ENCODE measurements at regions not wholly inside any gene's neighbourhood (a gene's known extent, or its start where the extent isn't known, plus 50 kb on each side); places are given as distances from the start of the nearest gene placed in this dataset.
A peak's percentile ranks its signal among the peaks of the same experiment; 100 is the strongest.

DNA sequence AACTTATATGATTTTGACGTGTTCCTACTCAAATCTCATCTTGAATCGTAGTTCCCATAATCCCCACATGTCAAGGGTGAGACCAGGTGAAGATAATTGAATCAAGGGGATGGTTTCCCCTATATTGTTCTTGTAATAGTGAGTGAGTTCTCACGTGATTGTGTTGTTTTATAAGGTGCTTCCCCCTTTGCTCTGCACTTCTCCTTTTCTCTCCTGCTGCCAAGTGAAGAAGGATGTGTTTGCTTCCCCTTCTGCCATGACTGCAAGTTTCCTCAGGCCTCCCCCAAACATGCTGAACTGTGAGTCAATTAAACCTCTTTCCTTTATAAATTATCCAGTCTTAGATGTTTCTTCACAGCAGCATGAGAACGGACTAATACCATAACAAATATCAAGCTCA, 83.2 kb downstream of the MANEA start:
- Mint-ChIP-seq H3K36me3 (ENCODE audit: insufficient read depth) (no peaks in the 10 kb centered on the region), H3K27me3 (peaks cover 0 to 5% of the 10 kb centered on the region in 2 donors), H3K27ac (no peak overlapping the region), H3K4me3 (no peak overlapping the region), H3K9me3 (no peaks in the 10 kb centered on the region), H3K4me1 (ENCODE audit: low read depth in 2 of 2) (no peaks in the 10 kb centered on the region)
- ATAC-seq (replicated peaks) = no peak
- DNase-seq = no peak

GRCh38 chr6:95670011-95670463, 92.7 kb downstream of the MANEA start:
- H3K27ac Mint-ChIP-seq = no peak overlapping the region
- H3K27me3 Mint-ChIP-seq = peaks cover 0 to 3% of the 10 kb centered on the region in 2 donors
- no peak for ATAC-seq (replicated peaks)
- no peak for DNase-seq
- no peaks in the 10 kb centered on the region for H3K4me1 Mint-ChIP-seq (ENCODE audit: low read depth in 2 of 2)
- no peak overlapping the region for H3K4me3 Mint-ChIP-seq
- no peaks in the 10 kb centered on the region for H3K9me3 Mint-ChIP-seq
- no peaks in the 10 kb centered on the region for H3K36me3 Mint-ChIP-seq (ENCODE audit: insufficient read depth)

DNA sequence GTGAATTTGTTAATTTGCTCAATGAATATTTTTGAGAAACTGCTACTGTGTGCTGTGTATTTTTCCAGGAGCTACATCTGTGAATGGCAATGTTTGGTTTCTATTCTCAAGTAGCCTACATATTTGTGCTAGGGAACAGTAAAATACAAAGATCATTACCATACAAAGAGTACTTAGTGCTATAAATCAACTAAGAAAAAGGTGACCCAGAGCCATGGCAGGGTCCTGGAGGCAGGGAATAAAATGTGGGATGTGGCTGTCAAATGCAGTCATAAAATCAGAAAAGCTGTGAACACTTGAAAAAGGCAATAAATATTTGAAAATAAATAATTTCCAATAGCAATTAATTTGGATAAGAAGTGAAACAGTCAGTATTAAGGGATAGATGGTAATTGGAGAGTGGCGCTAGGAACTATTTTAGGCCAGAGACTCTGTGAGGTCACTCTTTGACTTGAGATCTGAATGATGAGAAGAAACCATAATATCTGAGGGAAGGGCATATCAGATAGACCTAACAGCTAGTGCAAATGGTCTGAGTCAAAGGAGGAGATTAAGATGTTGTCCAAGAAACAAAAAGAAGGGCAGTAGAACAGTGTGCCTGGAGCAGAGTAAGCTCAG, 98.8 kb downstream of the MANEA start:
- Mint-ChIP-seq H3K4me1 (ENCODE audit: low read depth in 2 of 2) (no peaks in the 10 kb centered on the region), H3K36me3 (ENCODE audit: insufficient read depth) (no peaks in the 10 kb centered on the region), H3K9me3 (no peaks in the 10 kb centered on the region), H3K4me3 (no peak overlapping the region), H3K27me3 (peaks cover 5 to 6% of the 10 kb centered on the region in 2 donors), H3K27ac (no peak overlapping the region)
- DNase-seq (no peak), ATAC-seq (replicated peaks) (no peak)

DNA sequence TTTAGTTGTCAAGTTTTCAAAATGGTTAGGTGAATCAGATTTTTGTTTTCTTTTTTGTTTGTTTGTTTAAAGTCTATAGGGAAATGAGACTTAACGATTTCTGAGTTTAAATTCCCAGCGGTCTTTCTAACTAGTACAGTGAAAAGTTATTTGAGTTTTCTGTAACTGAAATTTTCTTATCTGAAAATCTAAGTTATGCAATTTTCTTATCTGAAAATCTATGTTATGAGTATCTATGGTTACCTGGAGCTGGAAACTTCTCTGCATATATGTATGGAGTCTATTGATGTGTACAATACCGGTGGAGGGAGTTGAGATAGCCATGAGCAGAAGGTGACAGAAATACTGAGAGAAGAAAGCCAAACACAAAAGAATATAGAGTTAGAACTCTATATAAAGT, 102.6 kb downstream of the MANEA start:
- H3K4me1 Mint-ChIP-seq (ENCODE audit: low read depth in 2 of 2) = no peaks in the 10 kb centered on the region
- H3K4me3 Mint-ChIP-seq = no peak overlapping the region
- no peaks in the 10 kb centered on the region for H3K9me3 Mint-ChIP-seq
- no peak overlapping the region for H3K27ac Mint-ChIP-seq
- peaks cover 4 to 5% of the 10 kb centered on the region in 2 donors for H3K27me3 Mint-ChIP-seq
- DNase-seq = no peak
- H3K36me3 Mint-ChIP-seq (ENCODE audit: insufficient read depth) = no peaks in the 10 kb centered on the region
- no peak for ATAC-seq (replicated peaks)

DNA sequence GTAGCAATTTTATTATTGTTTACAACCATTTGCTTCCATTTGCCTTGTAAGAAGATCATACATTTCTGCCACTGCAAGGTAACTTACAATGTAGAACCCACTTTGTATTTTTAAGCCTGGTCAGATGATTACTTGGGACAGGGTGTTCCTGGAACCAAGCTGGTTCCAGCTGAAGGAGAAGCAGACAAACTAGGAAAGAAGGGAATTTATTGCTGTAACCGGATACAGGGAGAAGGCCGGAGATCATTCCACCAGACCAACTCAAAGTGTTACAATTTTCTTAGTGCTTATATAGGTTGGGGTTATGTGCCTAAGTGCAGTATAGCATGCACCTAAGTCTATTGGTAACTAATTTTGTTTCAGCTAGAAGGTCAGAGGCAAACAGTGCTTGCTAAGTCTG, 104.4 kb downstream of the MANEA start:
- no peaks in the 10 kb centered on the region for H3K4me1 Mint-ChIP-seq (ENCODE audit: low read depth in 2 of 2)
- H3K27ac Mint-ChIP-seq = no peak overlapping the region
- no peaks in the 10 kb centered on the region for H3K9me3 Mint-ChIP-seq
- DNase-seq (no peak), ATAC-seq (replicated peaks) (no peak)
- H3K36me3 Mint-ChIP-seq (ENCODE audit: insufficient read depth) = no peaks in the 10 kb centered on the region
- H3K27me3 Mint-ChIP-seq = peaks cover 0 to 5% of the 10 kb centered on the region in 2 donors
- no peak overlapping the region for H3K4me3 Mint-ChIP-seq

DNA sequence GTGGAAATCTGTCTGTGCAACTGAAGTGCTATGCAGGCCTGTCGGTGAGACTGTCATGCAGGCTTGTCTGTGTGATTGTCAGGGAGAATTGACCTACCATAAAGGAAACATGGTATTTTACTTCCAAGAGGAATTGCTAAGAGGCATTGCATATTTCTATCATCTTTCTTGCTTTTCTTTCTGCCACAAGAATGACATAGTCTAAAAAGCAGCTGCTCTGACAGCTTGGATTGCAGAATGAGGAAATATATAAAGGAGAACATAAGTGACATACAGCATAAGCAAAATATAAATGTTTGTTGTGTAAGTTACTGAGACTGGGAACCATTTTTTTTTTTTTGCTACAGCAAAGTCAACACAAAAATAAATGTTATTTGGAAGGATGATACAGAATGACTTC, 105.1 kb downstream of the MANEA start:
- no peaks in the 10 kb centered on the region for H3K4me1 Mint-ChIP-seq (ENCODE audit: low read depth in 2 of 2)
- H3K36me3 Mint-ChIP-seq (ENCODE audit: insufficient read depth) = no peaks in the 10 kb centered on the region
- no peak overlapping the region for H3K4me3 Mint-ChIP-seq
- H3K9me3 Mint-ChIP-seq = no peaks in the 10 kb centered on the region
- H3K27me3 Mint-ChIP-seq = peaks cover 0 to 5% of the 10 kb centered on the region in 2 donors
- ATAC-seq (replicated peaks) = no peak
- DNase-seq = no peak
- no peak overlapping the region for H3K27ac Mint-ChIP-seq

GRCh38 chr6:95685822-95686221, 108.5 kb downstream of the MANEA start:
- no peak overlapping the region for H3K4me3 Mint-ChIP-seq
- no peaks in the 10 kb centered on the region for H3K36me3 Mint-ChIP-seq (ENCODE audit: insufficient read depth)
- no peak for DNase-seq
- ATAC-seq (replicated peaks) = no peak
- no peaks in the 10 kb centered on the region for H3K9me3 Mint-ChIP-seq
- peaks cover 1% of the 10 kb centered on the region in 2 donors for H3K4me1 Mint-ChIP-seq (ENCODE audit: low read depth in 2 of 2)
- H3K27me3 Mint-ChIP-seq = no peaks in the 10 kb centered on the region
- H3K27ac Mint-ChIP-seq = no peak overlapping the region

GRCh38 chr6:95686272-95686671, 108.9 kb downstream of the MANEA start:
- H3K27ac Mint-ChIP-seq = no peak overlapping the region

DNA sequence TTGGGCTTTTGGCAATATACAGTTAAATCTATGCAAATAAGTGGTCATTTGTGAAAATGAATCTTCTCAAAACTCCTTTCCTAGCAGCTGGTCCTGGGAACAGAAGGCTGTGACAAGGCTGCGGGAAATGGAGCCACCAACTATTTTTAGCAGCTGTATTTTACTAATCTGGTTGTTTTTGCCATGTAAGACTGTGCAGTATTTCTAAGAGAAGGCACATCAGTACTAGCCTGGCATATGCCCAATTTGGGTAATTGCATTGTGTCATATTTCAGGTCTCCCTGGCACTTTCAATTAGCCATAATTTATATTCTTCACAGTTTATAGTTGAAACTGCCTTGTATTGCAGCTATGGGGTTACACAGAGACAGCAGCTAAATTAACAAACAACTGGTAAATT, 109.6 kb downstream of the MANEA start:
- Mint-ChIP-seq H3K36me3 (ENCODE audit: insufficient read depth) (no peaks in the 10 kb centered on the region), H3K27me3 (no peaks in the 10 kb centered on the region), H3K4me3 (no peak overlapping the region), H3K9me3 (no peaks in the 10 kb centered on the region), H3K27ac (no peak overlapping the region), H3K4me1 (ENCODE audit: low read depth in 2 of 2) (peaks cover 5% of the 10 kb centered on the region in 2 donors)
- DNase-seq (no peak), ATAC-seq (replicated peaks) (no peak)

More at GRCh38 chr6:95686272-95686671, 108.9 kb downstream of the MANEA start:
- no peaks in the 10 kb centered on the region for H3K9me3 Mint-ChIP-seq
- DNase-seq = no peak
- H3K27me3 Mint-ChIP-seq = no peaks in the 10 kb centered on the region
- no peak for ATAC-seq (replicated peaks)
- H3K4me3 Mint-ChIP-seq = no peak overlapping the region
- H3K4me1 Mint-ChIP-seq (ENCODE audit: low read depth in 2 of 2) = peaks cover 5% of the 10 kb centered on the region in 2 donors
- no peaks in the 10 kb centered on the region for H3K36me3 Mint-ChIP-seq (ENCODE audit: insufficient read depth)

- no peaks in the 10 kb centered on the region for H3K27me3 Mint-ChIP-seq
Observed at GRCh38 chr6:95687839-95688238, 110.5 kb downstream of the MANEA start.

GRCh38 chr6:95690328-95690727, 113.0 kb downstream of the MANEA start:
- H3K27ac Mint-ChIP-seq = no peak overlapping the region
- H3K9me3 Mint-ChIP-seq = no peaks in the 10 kb centered on the region
- ATAC-seq (replicated peaks) = peak; percentile 41
- no peaks in the 10 kb centered on the region for H3K27me3 Mint-ChIP-seq
- DNase-seq = no peak
- no peaks in the 10 kb centered on the region for H3K36me3 Mint-ChIP-seq (ENCODE audit: insufficient read depth)
- peak overlapping the region in 1 of 2 donors; percentile 14 for H3K4me3 Mint-ChIP-seq
- H3K4me1 Mint-ChIP-seq (ENCODE audit: low read depth in 2 of 2) = peaks cover 5% of the 10 kb centered on the region in 2 donors

More at GRCh38 chr6:95687839-95688238, 110.5 kb downstream of the MANEA start:
- Mint-ChIP-seq H3K27ac (no peak overlapping the region), H3K4me1 (ENCODE audit: low read depth in 2 of 2) (peaks cover 5% of the 10 kb centered on the region in 2 donors), H3K36me3 (ENCODE audit: insufficient read depth) (no peaks in the 10 kb centered on the region), H3K9me3 (no peaks in the 10 kb centered on the region), H3K4me3 (no peak overlapping the region)
- ATAC-seq (replicated peaks) (no peak), DNase-seq (no peak)

DNA sequence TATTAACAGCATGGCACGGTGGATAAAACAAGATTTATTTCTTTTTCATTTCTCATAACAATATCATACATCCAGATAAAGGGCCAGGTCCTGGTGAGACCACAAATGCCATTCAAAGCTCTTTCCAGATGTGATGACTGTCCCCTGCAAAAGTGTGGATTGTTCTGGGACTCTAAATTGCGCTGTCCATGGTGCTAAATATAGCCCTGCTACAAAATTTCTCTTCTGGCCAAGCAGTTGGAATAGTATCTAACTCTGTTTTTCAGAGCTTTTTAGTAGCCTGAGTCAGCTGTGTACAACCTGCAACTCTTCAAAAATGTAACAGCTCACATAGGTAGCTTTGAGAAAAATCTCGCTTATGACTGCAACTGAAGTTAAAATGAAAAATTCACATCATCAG, 115.8 kb downstream of the MANEA start:
- Mint-ChIP-seq H3K36me3 (ENCODE audit: insufficient read depth) (no peaks in the 10 kb centered on the region), H3K9me3 (no peaks in the 10 kb centered on the region), H3K27me3 (no peaks in the 10 kb centered on the region), H3K27ac (no peak overlapping the region), H3K4me3 (no peak overlapping the region), H3K4me1 (ENCODE audit: low read depth in 2 of 2) (peaks cover 5% of the 10 kb centered on the region in 2 donors)
- DNase-seq (no peak), ATAC-seq (replicated peaks) (no peak)

DNA sequence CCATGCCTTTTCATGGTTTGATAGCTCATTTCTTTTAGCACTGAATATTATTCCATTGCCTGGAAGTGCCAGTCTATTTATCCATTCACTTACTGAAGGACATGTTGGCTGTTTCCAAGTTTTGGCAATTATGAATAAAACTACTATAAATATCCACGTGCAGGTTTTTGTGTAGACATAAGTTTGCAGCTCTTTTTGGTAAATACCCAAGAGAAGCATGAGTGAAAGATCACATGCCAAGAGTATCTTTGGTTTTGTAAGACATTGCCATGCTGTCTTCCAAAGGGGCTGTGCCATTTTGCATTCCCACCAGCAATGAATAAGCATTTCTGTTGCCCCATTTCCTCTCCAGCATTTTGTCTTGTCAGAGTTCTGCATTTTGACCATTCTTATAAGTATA, 120.9 kb downstream of the MANEA start:
- Mint-ChIP-seq H3K9me3 (no peaks in the 10 kb centered on the region), H3K27me3 (no peaks in the 10 kb centered on the region), H3K36me3 (ENCODE audit: insufficient read depth) (no peaks in the 10 kb centered on the region), H3K4me1 (ENCODE audit: low read depth in 2 of 2) (no peaks in the 10 kb centered on the region), H3K27ac (no peak overlapping the region), H3K4me3 (no peak overlapping the region)
- no peak for ATAC-seq (replicated peaks)
- DNase-seq = no peak

GRCh38 chr6:95723638-95724037, 146.3 kb downstream of the MANEA start:
- H3K4me1 Mint-ChIP-seq (ENCODE audit: low read depth in 2 of 2) = no peaks in the 10 kb centered on the region
- no peak overlapping the region for H3K27ac Mint-ChIP-seq
- H3K36me3 Mint-ChIP-seq (ENCODE audit: insufficient read depth) = no peaks in the 10 kb centered on the region
- no peaks in the 10 kb centered on the region for H3K27me3 Mint-ChIP-seq
- ATAC-seq (replicated peaks) = no peak
- peaks cover 0 to 2% of the 10 kb centered on the region in 2 donors for H3K9me3 Mint-ChIP-seq
- no peak for DNase-seq
- no peak overlapping the region for H3K4me3 Mint-ChIP-seq
